ENCODE measurements at regions not wholly inside any gene's neighbourhood (a gene's known extent, or its start where the extent isn't known, plus 50 kb on each side); places are given as distances from the start of the nearest gene placed in this dataset.

DNA sequence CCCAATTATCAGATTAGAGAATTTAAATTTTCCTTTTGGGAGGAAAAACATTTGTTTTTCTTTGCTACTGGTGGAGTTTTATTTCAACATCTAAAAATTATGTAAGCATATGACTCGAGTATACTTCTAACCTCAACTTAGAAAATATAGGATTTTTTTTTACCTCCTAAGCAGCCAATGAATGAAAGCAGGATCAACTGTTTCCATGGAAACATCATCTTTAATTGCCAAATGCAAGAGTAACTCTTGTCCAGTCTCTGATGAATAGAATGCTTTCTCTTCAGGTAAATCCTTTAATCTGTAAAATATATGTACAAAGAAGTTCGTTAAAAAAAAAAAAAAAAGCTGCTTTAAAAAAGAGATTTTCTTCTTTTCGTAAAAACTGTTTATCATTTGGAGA is 93.6 kb downstream of the CNTN3 start:
- no peak for DNase-seq (ENCODE audit: low spot score)
- 79% methylated on average over 3 of the region's 3 CpGs for WGBS
- Histone ChIP-seq H3K4me1 (ENCODE audit: control insufficient read depth in 4 of 4, insufficient read depth in 4 of 4, low read length in 3 of 4) (no peaks in the 10 kb centered on the region), H3K27ac (ENCODE audit: low read depth in 1 of 2, low read length in 2 of 2) (no peak overlapping the region), H3K36me3 (ENCODE audit: control insufficient read depth in 4 of 4, insufficient read depth in 3 of 4, low read depth in 1 of 4, low read length in 3 of 4) (no peaks in the 10 kb centered on the region), H3K9ac (ENCODE audit: low read depth in 1 of 2, low read length in 2 of 2) (no peak overlapping the region), H3K27me3 (ENCODE audit: control insufficient read depth in 4 of 4, insufficient read depth in 4 of 4, low read length in 3 of 4) (no peaks in the 10 kb centered on the region), H3K4me3 (ENCODE audit: low read depth in 1 of 3, low read length in 3 of 3) (no peak overlapping the region), H3K9me3 (ENCODE audit: control insufficient read depth in 4 of 4, low read length in 3 of 4) (no peaks in the 10 kb centered on the region)
- TF ChIP-seq SP1 (IDR thresholded peaks at IDR 0.05) (no peak), FOXA1 (IDR thresholded peaks at IDR 0.05) (no peak), EGR1 (IDR thresholded peaks at IDR 0.05; ENCODE audit: low read depth in 2 of 2) (no peak), GABPA (IDR thresholded peaks at IDR 0.05 in 1 of 2, conservative IDR thresholded peaks at IDR 0.05 in 1 of 2) (no peak), FOXA2 (IDR thresholded peaks at IDR 0.05) (no peak), YY1 (IDR thresholded peaks at IDR 0.05) (no peak), HNF4G (IDR thresholded peaks at IDR 0.05) (no peak), TAF1 (conservative IDR thresholded peaks at IDR 0.05) (no peak), JUND (IDR thresholded peaks at IDR 0.05) (no peak), RXRA (IDR thresholded peaks at IDR 0.05) (no peak)
- TF ChIP-seq, protein P1, sequence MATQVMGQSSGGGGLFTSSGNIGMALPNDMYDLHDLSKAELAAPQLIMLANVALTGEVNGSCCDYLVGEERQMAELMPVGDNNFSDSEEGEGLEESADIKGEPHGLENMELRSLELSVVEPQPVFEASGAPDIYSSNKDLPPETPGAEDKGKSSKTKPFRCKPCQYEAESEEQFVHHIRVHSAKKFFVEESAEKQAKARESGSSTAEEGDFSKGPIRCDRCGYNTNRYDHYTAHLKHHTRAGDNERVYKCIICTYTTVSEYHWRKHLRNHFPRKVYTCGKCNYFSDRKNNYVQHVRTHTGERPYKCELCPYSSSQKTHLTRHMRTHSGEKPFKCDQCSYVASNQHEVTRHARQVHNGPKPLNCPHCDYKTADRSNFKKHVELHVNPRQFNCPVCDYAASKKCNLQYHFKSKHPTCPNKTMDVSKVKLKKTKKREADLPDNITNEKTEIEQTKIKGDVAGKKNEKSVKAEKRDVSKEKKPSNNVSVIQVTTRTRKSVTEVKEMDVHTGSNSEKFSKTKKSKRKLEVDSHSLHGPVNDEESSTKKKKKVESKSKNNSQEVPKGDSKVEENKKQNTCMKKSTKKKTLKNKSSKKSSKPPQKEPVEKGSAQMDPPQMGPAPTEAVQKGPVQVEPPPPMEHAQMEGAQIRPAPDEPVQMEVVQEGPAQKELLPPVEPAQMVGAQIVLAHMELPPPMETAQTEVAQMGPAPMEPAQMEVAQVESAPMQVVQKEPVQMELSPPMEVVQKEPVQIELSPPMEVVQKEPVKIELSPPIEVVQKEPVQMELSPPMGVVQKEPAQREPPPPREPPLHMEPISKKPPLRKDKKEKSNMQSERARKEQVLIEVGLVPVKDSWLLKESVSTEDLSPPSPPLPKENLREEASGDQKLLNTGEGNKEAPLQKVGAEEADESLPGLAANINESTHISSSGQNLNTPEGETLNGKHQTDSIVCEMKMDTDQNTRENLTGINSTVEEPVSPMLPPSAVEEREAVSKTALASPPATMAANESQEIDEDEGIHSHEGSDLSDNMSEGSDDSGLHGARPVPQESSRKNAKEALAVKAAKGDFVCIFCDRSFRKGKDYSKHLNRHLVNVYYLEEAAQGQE (IDR thresholded peaks at IDR 0.05) = no peak
- TF ChIP-seq, protein P2, sequence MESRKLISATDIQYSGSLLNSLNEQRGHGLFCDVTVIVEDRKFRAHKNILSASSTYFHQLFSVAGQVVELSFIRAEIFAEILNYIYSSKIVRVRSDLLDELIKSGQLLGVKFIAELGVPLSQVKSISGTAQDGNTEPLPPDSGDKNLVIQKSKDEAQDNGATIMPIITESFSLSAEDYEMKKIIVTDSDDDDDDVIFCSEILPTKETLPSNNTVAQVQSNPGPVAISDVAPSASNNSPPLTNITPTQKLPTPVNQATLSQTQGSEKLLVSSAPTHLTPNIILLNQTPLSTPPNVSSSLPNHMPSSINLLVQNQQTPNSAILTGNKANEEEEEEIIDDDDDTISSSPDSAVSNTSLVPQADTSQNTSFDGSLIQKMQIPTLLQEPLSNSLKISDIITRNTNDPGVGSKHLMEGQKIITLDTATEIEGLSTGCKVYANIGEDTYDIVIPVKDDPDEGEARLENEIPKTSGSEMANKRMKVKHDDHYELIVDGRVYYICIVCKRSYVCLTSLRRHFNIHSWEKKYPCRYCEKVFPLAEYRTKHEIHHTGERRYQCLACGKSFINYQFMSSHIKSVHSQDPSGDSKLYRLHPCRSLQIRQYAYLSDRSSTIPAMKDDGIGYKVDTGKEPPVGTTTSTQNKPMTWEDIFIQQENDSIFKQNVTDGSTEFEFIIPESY (IDR thresholded peaks at IDR 0.05) = no peak
- TF ChIP-seq, protein P3, sequence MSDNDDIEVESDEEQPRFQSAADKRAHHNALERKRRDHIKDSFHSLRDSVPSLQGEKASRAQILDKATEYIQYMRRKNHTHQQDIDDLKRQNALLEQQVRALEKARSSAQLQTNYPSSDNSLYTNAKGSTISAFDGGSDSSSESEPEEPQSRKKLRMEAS (IDR thresholded peaks at IDR 0.05) = no peak
- TF ChIP-seq, protein P4, sequence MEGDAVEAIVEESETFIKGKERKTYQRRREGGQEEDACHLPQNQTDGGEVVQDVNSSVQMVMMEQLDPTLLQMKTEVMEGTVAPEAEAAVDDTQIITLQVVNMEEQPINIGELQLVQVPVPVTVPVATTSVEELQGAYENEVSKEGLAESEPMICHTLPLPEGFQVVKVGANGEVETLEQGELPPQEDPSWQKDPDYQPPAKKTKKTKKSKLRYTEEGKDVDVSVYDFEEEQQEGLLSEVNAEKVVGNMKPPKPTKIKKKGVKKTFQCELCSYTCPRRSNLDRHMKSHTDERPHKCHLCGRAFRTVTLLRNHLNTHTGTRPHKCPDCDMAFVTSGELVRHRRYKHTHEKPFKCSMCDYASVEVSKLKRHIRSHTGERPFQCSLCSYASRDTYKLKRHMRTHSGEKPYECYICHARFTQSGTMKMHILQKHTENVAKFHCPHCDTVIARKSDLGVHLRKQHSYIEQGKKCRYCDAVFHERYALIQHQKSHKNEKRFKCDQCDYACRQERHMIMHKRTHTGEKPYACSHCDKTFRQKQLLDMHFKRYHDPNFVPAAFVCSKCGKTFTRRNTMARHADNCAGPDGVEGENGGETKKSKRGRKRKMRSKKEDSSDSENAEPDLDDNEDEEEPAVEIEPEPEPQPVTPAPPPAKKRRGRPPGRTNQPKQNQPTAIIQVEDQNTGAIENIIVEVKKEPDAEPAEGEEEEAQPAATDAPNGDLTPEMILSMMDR (IDR thresholded peaks at IDR 0.05; ENCODE audit: low read depth, low read length, missing input control) = no peak

DNA sequence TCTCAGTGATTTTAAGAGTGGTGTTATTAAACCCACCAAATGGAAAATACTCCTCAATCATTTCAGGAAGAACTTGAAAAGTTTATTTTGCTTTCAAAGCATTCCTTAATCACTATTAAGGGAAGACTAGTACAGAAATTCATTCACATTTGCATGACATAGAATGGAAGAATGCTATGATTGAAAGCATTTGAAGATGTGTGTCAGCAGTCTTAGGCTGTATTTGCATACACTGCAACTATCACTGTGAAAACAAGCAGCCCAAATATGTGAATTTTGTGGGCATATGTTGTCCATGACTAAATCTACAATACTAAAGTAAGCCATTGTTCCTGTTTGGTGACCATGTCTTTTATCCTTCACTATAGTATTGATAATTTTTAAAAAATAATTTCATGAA is 95.8 kb downstream of the CNTN3 start:
- Histone ChIP-seq H3K4me1 (ENCODE audit: control insufficient read depth in 4 of 4, insufficient read depth in 4 of 4, low read length in 3 of 4) (peaks cover 0 to 5% (median 0%) of the 10 kb centered on the region in 4 donors), H3K36me3 (ENCODE audit: control insufficient read depth in 4 of 4, insufficient read depth in 3 of 4, low read depth in 1 of 4, low read length in 3 of 4) (no peaks in the 10 kb centered on the region), H3K9ac (ENCODE audit: low read depth in 1 of 2, low read length in 2 of 2) (no peak overlapping the region), H3K27me3 (ENCODE audit: control insufficient read depth in 4 of 4, insufficient read depth in 4 of 4, low read length in 3 of 4) (no peaks in the 10 kb centered on the region), H3K9me3 (ENCODE audit: control insufficient read depth in 4 of 4, low read length in 3 of 4) (no peaks in the 10 kb centered on the region), H3K27ac (ENCODE audit: low read depth in 1 of 2, low read length in 2 of 2) (no peak overlapping the region), H3K4me3 (ENCODE audit: low read depth in 1 of 3, low read length in 3 of 3) (no peak overlapping the region)
- TF ChIP-seq EGR1 (IDR thresholded peaks at IDR 0.05; ENCODE audit: low read depth in 2 of 2) = no peak
- TF ChIP-seq FOXA1 (IDR thresholded peaks at IDR 0.05) = no peak
- no peak for TF ChIP-seq RXRA (IDR thresholded peaks at IDR 0.05)
- TF ChIP-seq HNF4A (conservative IDR thresholded peaks at IDR 0.05) = no peak
- TF ChIP-seq, protein P4 (IDR thresholded peaks at IDR 0.05; ENCODE audit: low read depth, low read length, missing input control) = no peak
- TF ChIP-seq FOXA2 (IDR thresholded peaks at IDR 0.05) = no peak
- no peak for TF ChIP-seq JUND (IDR thresholded peaks at IDR 0.05)
- no peak for TF ChIP-seq YY1 (IDR thresholded peaks at IDR 0.05)
- TF ChIP-seq, protein P5, sequence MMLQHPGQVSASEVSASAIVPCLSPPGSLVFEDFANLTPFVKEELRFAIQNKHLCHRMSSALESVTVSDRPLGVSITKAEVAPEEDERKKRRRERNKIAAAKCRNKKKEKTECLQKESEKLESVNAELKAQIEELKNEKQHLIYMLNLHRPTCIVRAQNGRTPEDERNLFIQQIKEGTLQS (IDR thresholded peaks at IDR 0.05) = no peak
- TF ChIP-seq, protein P3 (IDR thresholded peaks at IDR 0.05) = no peak
- no peak for TF ChIP-seq HNF4G (IDR thresholded peaks at IDR 0.05)
- TF ChIP-seq RAD21 (IDR thresholded peaks at IDR 0.05) = no peak
- no peak for TF ChIP-seq NR2F2 (IDR thresholded peaks at IDR 0.05)
- no peak for DNase-seq (ENCODE audit: low spot score)
